GM19397 (cell line): ENCODE measurements at regions not wholly inside any gene's neighbourhood (a gene's known extent, or its start where the extent isn't known, plus 50 kb on each side); places are given as distances from the start of the nearest gene placed in this dataset.
"Not testable (repeated sequence)": the region's sequence is repeated elsewhere in the genome, so short reads cannot be mapped to it uniquely, and the experiment has no call there.

Experiments
- ATAC-seq: cut with Tn5 transposase; IDR thresholded peaks from one replicate; pipeline ENCODE4 v1.9.1; 2021; ENCODE audit warnings: mild to moderate bottlenecking, moderate library complexity; ENCODE audit not compliant: unreplicated experiment

- no peak for ATAC-seq
These were observed 103.8 kb upstream of the GALNT15 start for GRCh38 chr3:16070707-16071106.

GRCh38 chr3:16071206-16071605 lies 103.3 kb upstream of the GALNT15 start:
- ATAC-seq, result no peak

DNA sequence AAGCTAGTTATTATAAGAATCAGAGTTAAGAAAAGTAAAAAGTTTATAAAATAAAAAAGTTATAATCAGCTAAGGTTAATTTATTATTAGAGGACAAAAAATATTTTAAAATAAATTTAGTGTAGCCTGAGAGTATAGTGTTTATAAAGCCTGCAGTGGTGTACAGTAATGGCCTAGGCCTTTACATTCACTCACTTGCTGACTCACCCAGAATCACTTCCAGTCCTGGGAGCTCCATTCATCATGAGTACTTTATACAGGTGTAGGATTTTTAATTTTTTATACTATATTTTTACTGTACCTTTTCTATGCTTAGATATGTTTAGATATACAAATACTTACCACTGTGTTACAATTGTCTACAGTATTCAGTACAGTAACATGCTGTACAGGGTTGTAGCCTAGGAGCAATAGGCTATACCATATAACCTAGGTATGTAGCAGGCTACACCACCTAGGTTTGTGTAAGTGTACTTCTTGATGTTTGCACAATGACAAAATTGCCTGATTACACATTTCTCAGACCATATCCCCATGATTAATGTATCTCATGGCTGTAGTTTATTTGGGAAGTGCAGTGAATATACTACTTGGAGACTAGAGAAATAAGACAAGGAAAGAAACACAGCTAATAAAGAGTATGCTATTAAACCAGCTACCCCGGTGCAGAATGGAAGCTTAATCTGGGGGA lies 101.9 kb upstream of the GALNT15 start:
- ATAC-seq, result no peak

DNA sequence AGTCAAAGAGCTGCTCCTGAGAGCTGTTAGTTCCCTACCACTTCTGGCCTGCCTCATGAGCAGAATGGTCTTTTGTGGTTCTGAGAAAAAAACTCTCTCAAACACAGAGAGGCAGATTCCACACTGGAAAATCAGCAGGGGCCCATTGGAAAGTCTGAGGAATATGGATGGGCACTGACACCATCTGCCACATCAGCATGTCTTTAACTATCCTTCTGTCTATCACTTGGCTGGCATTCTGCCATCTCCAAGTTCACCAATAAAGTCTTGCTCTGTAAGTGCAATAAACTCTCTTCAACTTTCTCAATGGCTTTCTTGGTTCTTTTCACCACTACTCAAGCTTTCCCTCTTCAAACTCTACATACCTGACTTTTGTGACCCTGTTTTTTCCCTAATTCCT lies 101.3 kb upstream of the GALNT15 start:
- no peak for ATAC-seq

DNA sequence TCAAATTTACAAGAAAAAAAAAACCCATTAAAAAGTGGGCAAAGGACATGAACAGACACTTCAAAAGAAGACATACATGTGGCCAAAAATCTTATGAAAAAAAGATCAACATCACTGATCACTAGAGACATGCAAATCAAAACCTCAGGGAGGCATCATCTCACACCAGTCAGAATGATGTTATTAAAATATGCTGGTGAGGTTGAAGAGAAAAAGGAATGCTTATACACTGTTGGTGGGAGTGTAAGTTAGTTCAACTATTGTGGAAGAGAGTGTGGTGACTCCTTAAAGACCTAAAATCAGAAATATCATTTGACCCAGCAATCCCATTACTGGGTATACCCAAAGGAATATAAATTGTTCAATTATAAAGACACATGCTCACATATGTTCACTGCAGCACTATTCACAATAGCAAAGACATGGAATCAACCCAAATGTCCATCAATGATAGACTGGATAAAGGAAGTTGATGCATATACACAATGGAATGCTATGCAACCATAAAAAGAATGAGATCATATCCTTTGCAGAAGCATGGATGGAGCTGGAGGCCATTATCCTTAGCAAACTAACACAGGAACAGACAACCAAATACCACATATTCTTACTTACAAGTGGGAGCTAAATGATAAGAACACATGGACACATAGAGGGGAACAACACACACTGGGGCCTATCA lies 100.3 kb upstream of the GALNT15 start:
- ATAC-seq, result not testable (repeated sequence)

- ATAC-seq, result no peak
These were observed 98.8 kb upstream of the GALNT15 start for GRCh38 chr3:16075647-16076046.

DNA sequence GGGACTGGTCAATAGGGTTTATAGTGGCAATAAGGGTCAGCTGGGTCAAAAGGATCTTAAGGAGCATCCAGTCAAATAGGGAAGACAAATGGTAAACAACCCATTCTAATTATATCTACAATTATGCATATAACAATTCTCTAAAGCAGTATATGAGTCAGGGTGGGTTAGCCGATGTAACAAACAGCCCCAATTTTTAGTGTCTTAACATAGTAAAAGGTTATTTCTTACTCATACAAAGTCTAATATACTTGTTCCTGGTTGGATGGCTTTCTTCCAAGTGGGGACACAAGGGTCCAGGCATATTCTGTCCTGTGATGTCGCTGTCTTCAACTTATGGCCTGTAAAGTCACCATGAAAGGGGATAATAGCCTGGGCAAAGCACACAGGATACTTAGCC lies 97.9 kb upstream of the GALNT15 start:
- no peak for ATAC-seq

GRCh38 chr3:16077146-16077545 lies 97.3 kb upstream of the GALNT15 start:
- not testable (repeated sequence) for ATAC-seq

- ATAC-seq, result not testable (repeated sequence)
These were observed 96.8 kb upstream of the GALNT15 start for GRCh38 chr3:16077681-16078080.

DNA sequence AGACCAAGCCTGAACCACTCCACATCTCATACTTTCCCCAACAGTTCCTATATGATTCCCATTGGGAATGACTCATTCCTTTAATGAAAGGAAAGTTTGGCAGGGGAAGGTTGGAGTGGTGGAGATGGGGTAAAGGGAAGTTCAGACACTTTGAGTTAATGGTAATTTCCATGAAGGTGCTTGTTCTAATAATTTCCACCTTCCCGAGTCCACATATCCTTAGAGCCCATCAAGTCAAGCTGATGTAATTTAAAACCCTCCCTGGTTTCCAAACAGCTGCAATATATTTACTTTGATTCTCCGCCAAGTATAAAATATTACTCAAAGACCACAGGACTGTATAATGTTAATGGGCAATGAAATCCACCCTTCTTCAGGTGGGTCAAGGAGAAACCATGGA lies 95.0 kb upstream of the GALNT15 start:
- ATAC-seq, result no peak

- ATAC-seq, result no peak
These were observed 92.8 kb upstream of the GALNT15 start for GRCh38 chr3:16081661-16082060.

DNA sequence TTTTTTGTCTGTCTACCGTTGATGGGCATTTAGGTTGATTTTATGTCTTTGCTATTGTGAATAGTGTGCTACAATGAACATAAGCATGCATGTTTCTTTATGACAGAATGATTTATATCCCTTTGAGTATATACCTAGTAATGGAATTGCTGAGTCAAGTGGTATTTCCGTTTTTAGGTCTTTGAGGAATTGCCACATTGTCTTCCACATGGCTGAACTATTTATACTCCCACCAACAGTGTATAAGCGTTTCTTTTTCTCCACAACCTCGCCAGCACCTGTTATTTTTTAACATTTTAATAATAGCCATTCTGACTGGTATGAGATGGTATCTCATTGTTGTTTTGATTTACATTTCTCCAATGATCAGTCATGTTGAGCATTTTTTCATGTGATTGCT lies 89.6 kb upstream of the GALNT15 start:
- no peak for ATAC-seq

DNA sequence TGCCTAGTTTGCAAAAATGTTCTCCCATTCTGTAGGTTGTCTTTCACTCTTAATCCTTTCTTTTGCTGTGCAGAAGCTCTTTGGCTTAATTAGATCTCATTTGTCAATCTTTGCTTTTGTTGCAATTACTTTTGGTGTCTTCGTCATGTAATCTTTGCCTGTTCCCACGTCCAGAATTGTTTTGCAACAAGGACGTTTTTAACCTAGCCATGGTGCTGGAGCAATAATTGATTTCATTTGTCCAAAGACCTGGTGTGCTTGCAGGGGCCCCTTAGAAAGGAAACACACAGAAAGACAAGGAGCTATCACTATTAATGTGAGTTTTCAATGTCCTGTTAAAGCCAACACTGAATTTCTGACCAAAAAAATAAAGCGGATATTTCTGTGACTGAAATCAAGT lies 89.1 kb upstream of the GALNT15 start:
- no peak for ATAC-seq

DNA sequence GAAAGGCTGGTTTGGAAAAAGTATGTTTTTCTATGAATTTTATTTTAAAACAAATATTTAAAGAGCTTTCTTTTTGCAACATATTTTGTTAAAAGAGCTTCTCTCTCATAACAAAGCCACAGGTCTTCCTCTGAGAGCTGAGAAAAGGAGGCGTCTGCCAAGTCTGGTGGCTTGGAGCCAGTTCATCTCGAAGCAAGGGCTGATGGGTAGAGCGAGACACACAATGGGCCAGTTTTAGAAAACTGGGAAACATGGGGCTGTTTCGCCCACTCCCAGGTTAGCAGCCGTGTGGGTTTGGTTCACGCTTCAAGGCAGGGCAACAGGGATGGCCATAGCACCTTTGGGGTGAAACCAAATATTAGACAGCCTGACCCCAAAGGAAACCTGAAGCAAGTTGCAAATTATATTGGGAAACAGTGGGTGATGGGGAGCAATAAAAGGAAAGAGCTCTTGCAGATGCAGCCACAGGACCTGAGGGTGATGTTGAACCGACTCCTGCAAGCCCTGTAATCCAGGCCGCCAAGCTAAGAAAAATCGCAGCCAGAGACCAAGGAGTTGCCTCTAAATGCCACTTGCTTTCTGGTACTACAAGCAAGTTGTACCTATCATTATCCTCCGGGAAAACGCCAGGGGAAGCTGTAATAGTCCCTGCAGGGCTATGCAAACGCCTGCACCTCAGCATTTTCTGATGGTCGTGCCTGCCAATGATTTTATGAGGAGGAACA lies 88.4 kb upstream of the GALNT15 start:
- ATAC-seq, result no peak

DNA sequence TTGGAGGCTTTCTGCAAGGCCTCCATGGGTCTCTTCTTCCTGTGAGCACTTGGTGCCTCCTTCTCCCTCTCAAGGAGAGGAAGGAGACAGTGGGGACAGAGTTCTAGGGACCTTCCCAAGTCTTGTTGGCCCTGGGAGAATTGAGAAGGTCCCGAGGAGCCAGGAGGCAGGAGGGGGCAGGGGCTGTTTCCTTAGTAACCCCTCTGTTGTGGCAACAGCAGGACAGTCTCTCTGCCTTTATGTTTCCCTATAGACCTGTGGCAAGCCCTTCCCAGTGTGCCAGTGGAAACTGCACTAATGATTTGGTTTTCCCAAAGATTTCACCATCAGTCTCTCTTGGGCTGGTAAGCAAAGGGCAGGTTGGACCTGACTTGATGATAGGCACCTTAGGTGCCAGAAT lies 87.8 kb upstream of the GALNT15 start:
- no peak for ATAC-seq

DNA sequence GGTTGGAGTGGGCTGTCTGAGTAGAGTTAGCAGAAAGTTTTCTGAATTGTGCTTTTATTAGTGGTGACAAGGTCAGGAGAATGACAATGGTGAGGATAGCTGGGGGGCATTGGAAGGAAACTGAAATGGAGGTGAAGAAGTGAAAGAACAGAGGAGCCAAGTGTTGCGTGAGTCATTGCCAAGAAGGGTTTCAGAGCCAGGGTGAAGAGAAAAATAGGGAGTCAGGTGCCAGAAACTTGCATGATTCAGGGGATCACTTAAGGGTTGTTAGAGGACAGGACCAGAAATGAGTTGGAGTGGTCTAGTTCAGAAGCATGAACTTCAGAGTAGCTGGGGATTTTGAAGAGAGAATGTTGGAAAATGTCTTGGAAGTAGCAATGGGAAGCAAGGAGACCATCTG lies 86.0 kb upstream of the GALNT15 start:
- no peak for ATAC-seq

GRCh38 chr3:16089521-16089920 lies 85.0 kb upstream of the GALNT15 start:
- no peak for ATAC-seq

GRCh38 chr3:16090024-16090423 lies 84.5 kb upstream of the GALNT15 start:
- no peak for ATAC-seq

- ATAC-seq, result no peak
These were observed 83.8 kb upstream of the GALNT15 start for GRCh38 chr3:16090706-16091105.

GRCh38 chr3:16092923-16093322 lies 81.6 kb upstream of the GALNT15 start:
- ATAC-seq, result no peak

DNA sequence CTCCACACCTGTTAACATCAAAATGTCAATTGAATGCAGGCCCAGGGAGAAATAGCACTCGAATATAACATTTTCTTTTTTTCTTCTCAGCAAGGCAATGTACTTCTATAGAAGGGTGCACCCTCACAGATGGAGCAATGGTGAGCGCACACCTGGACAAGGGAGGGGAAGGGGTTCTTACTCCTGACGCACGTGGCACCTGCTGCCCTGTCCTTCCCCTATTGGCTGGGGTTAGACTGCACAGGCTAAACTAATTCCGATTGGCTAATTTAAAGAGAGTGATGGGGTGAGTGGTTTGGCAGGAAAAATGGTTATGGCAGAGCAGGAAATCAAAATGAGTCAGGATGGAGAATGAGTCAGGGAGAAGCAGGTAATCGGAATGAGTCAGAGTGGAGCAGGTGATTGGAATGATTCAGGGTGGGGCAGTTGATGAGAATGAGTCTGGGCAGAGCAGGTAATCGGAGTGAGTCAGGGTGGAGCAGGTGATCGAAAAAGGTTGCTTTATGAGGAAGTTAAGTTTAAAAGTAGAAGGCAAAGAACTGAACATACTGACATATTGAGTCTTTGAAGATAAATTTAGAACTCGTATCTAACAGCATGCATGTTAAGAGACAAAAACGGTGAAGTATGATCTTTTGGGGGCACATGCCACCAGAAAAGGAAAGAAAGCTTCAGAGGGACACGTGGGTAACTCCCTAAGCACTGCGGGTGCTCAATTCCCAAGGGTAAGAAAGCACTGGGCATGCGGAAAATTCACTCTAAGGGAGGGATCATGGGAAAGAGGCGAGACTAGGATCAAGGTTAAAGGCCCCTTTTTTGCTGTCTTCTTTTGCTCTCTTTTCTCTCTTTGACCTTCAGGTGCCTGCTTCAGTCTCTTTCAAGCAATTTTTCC lies 72.9 kb upstream of the GALNT15 start:
- ATAC-seq, result no peak
